ENCODE measurements at regions not wholly inside any gene's neighbourhood (a gene's known extent, or its start where the extent isn't known, plus 50 kb on each side); places are given as distances from the start of the nearest gene placed in this dataset.

DNA sequence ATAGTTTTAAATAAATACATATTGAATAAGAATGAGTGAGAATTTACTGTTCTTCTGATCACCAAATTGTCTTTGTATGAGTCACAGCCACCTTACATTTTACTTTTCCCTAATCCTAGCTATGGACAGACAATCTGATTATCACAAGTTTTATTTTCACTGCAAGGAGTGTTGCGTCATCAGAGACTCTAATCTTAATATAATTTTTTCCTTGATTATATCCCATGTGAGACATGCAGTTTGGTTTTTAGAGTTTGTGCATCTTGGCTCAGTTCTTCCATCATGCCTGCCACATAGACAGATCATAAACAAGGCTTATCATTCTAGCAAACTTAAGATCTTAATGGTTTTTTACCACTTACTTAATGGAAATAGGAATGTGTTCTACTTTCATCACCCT lies 478.5 kb upstream of the CDH18 start:
- TF ChIP-seq, protein P1, sequence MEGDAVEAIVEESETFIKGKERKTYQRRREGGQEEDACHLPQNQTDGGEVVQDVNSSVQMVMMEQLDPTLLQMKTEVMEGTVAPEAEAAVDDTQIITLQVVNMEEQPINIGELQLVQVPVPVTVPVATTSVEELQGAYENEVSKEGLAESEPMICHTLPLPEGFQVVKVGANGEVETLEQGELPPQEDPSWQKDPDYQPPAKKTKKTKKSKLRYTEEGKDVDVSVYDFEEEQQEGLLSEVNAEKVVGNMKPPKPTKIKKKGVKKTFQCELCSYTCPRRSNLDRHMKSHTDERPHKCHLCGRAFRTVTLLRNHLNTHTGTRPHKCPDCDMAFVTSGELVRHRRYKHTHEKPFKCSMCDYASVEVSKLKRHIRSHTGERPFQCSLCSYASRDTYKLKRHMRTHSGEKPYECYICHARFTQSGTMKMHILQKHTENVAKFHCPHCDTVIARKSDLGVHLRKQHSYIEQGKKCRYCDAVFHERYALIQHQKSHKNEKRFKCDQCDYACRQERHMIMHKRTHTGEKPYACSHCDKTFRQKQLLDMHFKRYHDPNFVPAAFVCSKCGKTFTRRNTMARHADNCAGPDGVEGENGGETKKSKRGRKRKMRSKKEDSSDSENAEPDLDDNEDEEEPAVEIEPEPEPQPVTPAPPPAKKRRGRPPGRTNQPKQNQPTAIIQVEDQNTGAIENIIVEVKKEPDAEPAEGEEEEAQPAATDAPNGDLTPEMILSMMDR (IDR thresholded peaks at IDR 0.05 in 4 of 5, conservative IDR thresholded peaks at IDR 0.05 in 1 of 5): no peak
- no peak for TF ChIP-seq POLR2A (IDR thresholded peaks at IDR 0.05)
